HG02678 (cell line): ENCODE measurements at regions not wholly inside any gene's neighbourhood (a gene's known extent, or its start where the extent isn't known, plus 50 kb on each side); places are given as distances from the start of the nearest gene placed in this dataset.
"Not testable (repeated sequence)": the region's sequence is repeated elsewhere in the genome, so short reads cannot be mapped to it uniquely, and the experiment has no call there.

Experiments
- ATAC-seq: cut with Tn5 transposase; IDR thresholded peaks from one replicate; pipeline ENCODE4 v1.9.1; 2021; ENCODE audit warnings: mild to moderate bottlenecking, moderate library complexity; ENCODE audit not compliant: unreplicated experiment

GRCh38 chr1:38760562-38760961 is 99.0 kb downstream of the RRAGC start:
- ATAC-seq: no peak

GRCh38 chr1:38758820-38759219 is 100.8 kb downstream of the RRAGC start:
- no peak for ATAC-seq

GRCh38 chr1:38746941-38747600 is 112.5 kb downstream of the RRAGC start:
- ATAC-seq: no peak

GRCh38 chr1:38746402-38746935 is 113.1 kb downstream of the RRAGC start:
- ATAC-seq: no peak

GRCh38 chr1:38745476-38746401 is 113.8 kb downstream of the RRAGC start:
- no peak for ATAC-seq

- no peak for ATAC-seq
Observed at GRCh38 chr1:38744452-38745350, 114.9 kb downstream of the RRAGC start.

GRCh38 chr1:38743184-38743583 is 116.4 kb downstream of the RRAGC start:
- ATAC-seq: no peak

- no peak for ATAC-seq
Observed at GRCh38 chr1:38741341-38741740, 118.2 kb downstream of the RRAGC start.

- ATAC-seq: no peak
Observed at GRCh38 chr1:38740487-38740886, 119.1 kb downstream of the RRAGC start.

- ATAC-seq: no peak
Observed at GRCh38 chr1:38738207-38738606, 121.4 kb downstream of the RRAGC start.

GRCh38 chr1:38736399-38736798 is 123.2 kb downstream of the RRAGC start:
- ATAC-seq: no peak

GRCh38 chr1:38735651-38736161 is 123.9 kb downstream of the RRAGC start:
- no peak for ATAC-seq

GRCh38 chr1:38733761-38734160 is 125.8 kb downstream of the RRAGC start:
- ATAC-seq: no peak

GRCh38 chr1:38730511-38731397 is 128.8 kb downstream of the RRAGC start:
- no peak for ATAC-seq

GRCh38 chr1:38728585-38728908 is 131.0 kb downstream of the RRAGC start:
- ATAC-seq: no peak

GRCh38 chr1:38727684-38728584 is 131.6 kb downstream of the RRAGC start:
- no peak for ATAC-seq

- ATAC-seq: not testable (repeated sequence)
Observed at GRCh38 chr1:38725321-38725961, 134.1 kb downstream of the RRAGC start.
